Prostate gland (tissue), 2 donors: ENCODE measurements at regions not wholly inside any gene's neighbourhood (a gene's known extent, or its start where the extent isn't known, plus 50 kb on each side); places are given as distances from the start of the nearest gene placed in this dataset.

Source experiments
- DNase-seq: peaks from one replicate; pipeline ENCODE4 v3.0.0-alpha.2; 2019; ENCODE audit warnings: low spot score
- H3K27ac ChIP-seq, 2 donors: fragments of 200-600 bp; sonication (generic); 2 replicates each; pipeline ENCODE4 v1.5.1; 2017 to 2019
- H3K27me3 ChIP-seq: fragments of 200-600 bp; sonication (generic); replicated peaks from 2 replicates; pipeline ENCODE4 v1.5.1; 2019; ENCODE audit not compliant: insufficient read depth
- H3K36me3 ChIP-seq, 2 donors: fragments of 200-600 bp; sonication (generic); 1 replicate in 1 of 2; 2 replicates in 1 of 2; pipeline versions ENCODE4 v1.5.1 to v1.8.1; 2017 to 2019
- H3K4me1 ChIP-seq: fragments of 200-600 bp; sonication (generic); replicated peaks from 2 replicates; pipeline ENCODE4 v1.5.1; 2019
- H3K4me3 ChIP-seq, 2 donors: fragments of 200-600 bp; sonication (generic); 2 replicates each; pipeline ENCODE4 v1.5.1; 2017 to 2019
- H3K9me3 ChIP-seq: fragments of 200-600 bp; sonication (generic); 2 replicates; pipeline ENCODE4 v1.5.1; 2017
- CTCF ChIP-seq, 4 experiments: fragments of 200-600 bp in 2 of 4; fragments of 450-650 bp in 2 of 4; sonication (generic) in 2 of 4; IDR thresholded peaks; 1 replicate in 3 of 4; 2 replicates in 1 of 4; pipeline ENCODE4 v1.5.1; 2016 to 2019; ENCODE audit warnings: antibody characterized with exemption in 4 of 4, mild to moderate bottlenecking in 2 of 4, moderate library complexity in 2 of 4
- POLR2A ChIP-seq: fragments of 450-650 bp; IDR thresholded peaks from one replicate; pipeline ENCODE4 v1.6.1; 2016; ENCODE audit warnings: antibody characterized with exemption, mild to moderate bottlenecking
- POLR2AphosphoS5 ChIP-seq: sonication (generic); formaldehyde crosslinking; IDR thresholded peaks from one replicate; pipeline ENCODE4 v1.6.1; 2017; ENCODE audit warnings: antibody characterized with exemption
- WGBS: methylation state at CpG from one replicate; pipeline ENCODE4 v1.1.5; 2018; 5-methylcytosine and 5-hydroxymethylcytosine counted together
- intact Hi-C: fragments of 100-400 bp; cut with DNase I; formaldehyde crosslinking; loops from one replicate; pipeline ENCODE4 v1.14.2; 2022

DNA sequence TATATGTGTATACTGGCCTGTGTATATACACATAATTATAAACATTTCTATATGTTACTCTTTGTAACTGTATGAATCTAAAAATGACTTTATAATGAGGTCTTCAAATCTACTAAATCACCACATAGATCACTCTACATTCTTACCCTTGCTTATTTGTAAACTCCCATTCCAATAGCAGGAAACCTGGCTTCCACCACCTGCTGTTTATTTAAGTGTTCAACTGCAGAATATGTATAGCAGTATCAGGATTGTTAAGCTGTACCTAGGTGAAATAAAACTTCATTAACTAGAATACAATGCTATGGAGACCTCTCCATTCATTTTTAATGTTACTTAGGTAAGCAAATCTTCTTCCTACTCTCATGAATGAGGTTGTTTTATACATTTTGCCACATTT lies 1351.1 kb upstream of the B3GALT2 start:
- H3K27me3 ChIP-seq = no peaks in the 10 kb centered on the region
- H3K9me3 ChIP-seq = no peaks in the 10 kb centered on the region
- no peaks in the 10 kb centered on the region for H3K4me1 ChIP-seq
- DNase-seq = no peak
- H3K36me3 ChIP-seq = no peaks in the 10 kb centered on the region
- no peak overlapping the region for H3K4me3 ChIP-seq
- H3K27ac ChIP-seq = no peak overlapping the region
- intact Hi-C loops = no loop called here
- TF ChIP-seq POLR2AphosphoS5 (no peak), CTCF (IDR thresholded peaks at IDR 0.05) (no peak), POLR2A (no peak)

GRCh38 chr1:194535369-194535768 lies 1349.0 kb upstream of the B3GALT2 start:
- no peak overlapping the region for H3K27ac ChIP-seq
- no peaks in the 10 kb centered on the region for H3K36me3 ChIP-seq
- WGBS = 15% methylated on average over 6 of the region's 6 CpGs
- H3K4me1 ChIP-seq = no peaks in the 10 kb centered on the region
- no peak for DNase-seq
- TF ChIP-seq POLR2A (no peak), POLR2AphosphoS5 (no peak), CTCF (IDR thresholded peaks at IDR 0.05) (no peak)
- no peaks in the 10 kb centered on the region for H3K27me3 ChIP-seq
- H3K9me3 ChIP-seq = no peaks in the 10 kb centered on the region
- intact Hi-C loops = no loop called here
- H3K4me3 ChIP-seq = no peak overlapping the region

- Histone ChIP-seq H3K27me3 (no peaks in the 10 kb centered on the region), H3K36me3 (no peaks in the 10 kb centered on the region), H3K4me1 (no peaks in the 10 kb centered on the region), H3K9me3 (no peaks in the 10 kb centered on the region), H3K27ac (no peak overlapping the region), H3K4me3 (no peak overlapping the region)
- intact Hi-C loops = no loop called here
- no peak for DNase-seq
- 76% methylated on average over 6 of the region's 6 CpGs for WGBS
- TF ChIP-seq POLR2A (no peak), POLR2AphosphoS5 (no peak), CTCF (IDR thresholded peaks at IDR 0.05) (no peak)
Measured at GRCh38 chr1:194534784-194535183, 1348.4 kb upstream of the B3GALT2 start.

DNA sequence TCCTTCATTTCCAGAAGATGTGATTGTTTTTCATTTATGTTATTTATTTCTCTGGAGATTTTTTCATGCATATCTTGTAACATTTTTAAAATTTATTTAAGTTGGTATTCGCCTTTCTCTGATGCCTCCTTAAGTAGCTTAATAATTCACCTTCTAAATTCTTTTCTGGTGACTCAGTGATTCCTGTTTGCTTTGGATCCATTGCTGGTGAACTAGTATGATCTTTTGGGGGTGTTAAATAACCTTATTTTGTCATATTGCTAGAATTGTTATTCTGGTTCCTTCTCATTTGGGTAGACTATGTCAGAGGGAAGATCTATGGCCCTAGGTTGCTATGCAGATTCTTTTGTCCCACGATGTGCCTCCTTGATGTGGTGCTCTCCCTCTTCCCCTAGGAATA lies 1347.2 kb upstream of the B3GALT2 start:
- DNase-seq = no peak
- intact Hi-C loops = no loop called here
- Histone ChIP-seq H3K27me3 (no peaks in the 10 kb centered on the region), H3K4me1 (no peaks in the 10 kb centered on the region), H3K36me3 (no peaks in the 10 kb centered on the region), H3K4me3 (no peak overlapping the region), H3K27ac (no peak overlapping the region), H3K9me3 (no peaks in the 10 kb centered on the region)
- TF ChIP-seq POLR2AphosphoS5 (no peak), CTCF (IDR thresholded peaks at IDR 0.05) (no peak), POLR2A (no peak)
- 81% methylated on average over 2 of the region's 2 CpGs for WGBS

- Histone ChIP-seq H3K4me3 (no peak overlapping the region), H3K27ac (no peak overlapping the region), H3K4me1 (no peaks in the 10 kb centered on the region), H3K36me3 (no peaks in the 10 kb centered on the region), H3K9me3 (no peaks in the 10 kb centered on the region), H3K27me3 (no peaks in the 10 kb centered on the region)
- DNase-seq = no peak
- intact Hi-C loops = no loop called here
- TF ChIP-seq POLR2AphosphoS5 (no peak), CTCF (IDR thresholded peaks at IDR 0.05) (no peak), POLR2A (no peak)
- WGBS = 64% methylated on average over 3 of the region's 3 CpGs
Measured at GRCh38 chr1:194517567-194517966, 1331.2 kb upstream of the B3GALT2 start.
